HG03378 (cell line): ENCODE measurements at regions not wholly inside any gene's neighbourhood (a gene's known extent, or its start where the extent isn't known, plus 50 kb on each side); places are given as distances from the start of the nearest gene placed in this dataset.
"Not testable (repeated sequence)": the region's sequence is repeated elsewhere in the genome, so short reads cannot be mapped to it uniquely, and the experiment has no call there.

Experiments
- ATAC-seq: cut with Tn5 transposase; IDR thresholded peaks from one replicate; pipeline ENCODE4 v1.9.1; 2021; ENCODE audit warnings: mild to moderate bottlenecking, moderate library complexity; ENCODE audit not compliant: unreplicated experiment

- not testable (repeated sequence) for ATAC-seq
Measured at GRCh38 chr2:87311896-87312441, 290.3 kb upstream of the PLGLB1 start.

GRCh38 chr2:87314622-87315021 is 293.0 kb upstream of the PLGLB1 start:
- not testable (repeated sequence) for ATAC-seq

GRCh38 chr2:87315183-87315902 is 293.7 kb upstream of the PLGLB1 start:
- ATAC-seq = peak; percentile 89

- not testable (repeated sequence) for ATAC-seq
Measured at GRCh38 chr2:87317193-87317592, 295.5 kb upstream of the PLGLB1 start.

- not testable (repeated sequence) for ATAC-seq
Measured at GRCh38 chr2:87318814-87319491, 297.3 kb upstream of the PLGLB1 start.

GRCh38 chr2:87319705-87320104 is 298.1 kb upstream of the PLGLB1 start:
- not testable (repeated sequence) for ATAC-seq

- not testable (repeated sequence) for ATAC-seq
Measured at GRCh38 chr2:87321201-87321600, 299.6 kb upstream of the PLGLB1 start.

GRCh38 chr2:87324335-87325041 is 302.8 kb upstream of the PLGLB1 start:
- not testable (repeated sequence) for ATAC-seq

- ATAC-seq = not testable (repeated sequence)
Measured at GRCh38 chr2:87325042-87325910, 303.6 kb upstream of the PLGLB1 start.

GRCh38 chr2:87325911-87326294 is 304.3 kb upstream of the PLGLB1 start:
- ATAC-seq = not testable (repeated sequence)

GRCh38 chr2:87326754-87327153 is 305.1 kb upstream of the PLGLB1 start:
- ATAC-seq = not testable (repeated sequence)

- not testable (repeated sequence) for ATAC-seq
Measured at GRCh38 chr2:87327648-87328371, 306.2 kb upstream of the PLGLB1 start.

GRCh38 chr2:87329529-87329928 is 307.9 kb upstream of the PLGLB1 start:
- not testable (repeated sequence) for ATAC-seq

GRCh38 chr2:87330486-87330885 is 308.8 kb upstream of the PLGLB1 start:
- not testable (repeated sequence) for ATAC-seq

GRCh38 chr2:87331940-87332583 is 310.4 kb upstream of the PLGLB1 start:
- ATAC-seq = not testable (repeated sequence)

- not testable (repeated sequence) for ATAC-seq
Measured at GRCh38 chr2:87334888-87335287, 313.2 kb upstream of the PLGLB1 start.

- ATAC-seq = not testable (repeated sequence)
Measured at GRCh38 chr2:87338998-87339397, 317.4 kb upstream of the PLGLB1 start.

- not testable (repeated sequence) for ATAC-seq
Measured at GRCh38 chr2:87341601-87342014, 320.0 kb upstream of the PLGLB1 start.

GRCh38 chr2:87342175-87342574 is 320.5 kb upstream of the PLGLB1 start:
- not testable (repeated sequence) for ATAC-seq
